ENCODE measurements at regions not wholly inside any gene's neighbourhood (a gene's known extent, or its start where the extent isn't known, plus 50 kb on each side); places are given as distances from the start of the nearest gene placed in this dataset.

DNA sequence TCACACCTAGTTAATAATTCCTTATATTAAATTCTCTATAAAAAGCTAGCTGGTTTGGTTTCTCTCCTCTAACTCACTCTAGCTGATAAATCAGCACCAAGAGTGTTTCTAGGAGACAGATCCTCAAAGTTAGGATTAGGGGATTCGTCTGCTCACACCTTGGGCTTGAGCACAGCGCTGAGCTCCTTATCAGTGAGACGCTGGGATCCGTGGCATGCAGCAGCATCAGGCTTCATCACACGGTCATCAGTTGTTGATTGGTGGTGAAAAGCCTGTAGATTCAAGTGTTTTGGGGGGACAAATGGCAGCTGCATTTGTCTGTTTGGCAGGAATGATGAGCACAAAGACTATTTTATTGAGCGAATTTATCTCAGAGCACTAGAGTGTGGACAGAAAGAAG is 72.6 kb upstream of the MC2R start:
- TF ChIP-seq ZNF384 (IDR thresholded peaks at IDR 0.05), result no peak
- no peak for TF ChIP-seq FOXM1 (IDR thresholded peaks at IDR 0.05; ENCODE audit: borderline replicate concordance)
- no peak for TF ChIP-seq TARDBP (IDR thresholded peaks at IDR 0.05)

Measured in HEK293T (cell line).